ENCODE measurements at regions not wholly inside any gene's neighbourhood (a gene's known extent, or its start where the extent isn't known, plus 50 kb on each side); places are given as distances from the start of the nearest gene placed in this dataset.

- Histone ChIP-seq H3K27ac (ENCODE audit: extremely low read depth, low read depth, low read length) (no peak overlapping the region), H2AFZ (ENCODE audit: low read depth, low read length) (no peak overlapping the region), H3K4me1 (replicated peaks in 1 of 2; ENCODE audit: control insufficient read depth in 2 of 2, insufficient read depth in 2 of 2, low read length in 2 of 2) (no peaks in the 10 kb centered on the region), H3K36me3 (ENCODE audit: control insufficient read depth, insufficient read depth, low read length) (no peaks in the 10 kb centered on the region), H3K27me3 (ENCODE audit: control insufficient read depth in 2 of 2, insufficient read depth in 2 of 2, low read length in 2 of 2) (no peaks in the 10 kb centered on the region), H3K9ac (ENCODE audit: insufficient read depth in 1 of 2, low read depth in 2 of 2, low read length in 2 of 2) (no peak overlapping the region), H3K4me2 (ENCODE audit: insufficient read depth, low read length) (no peak overlapping the region), H3K79me2 (ENCODE audit: control insufficient read depth, insufficient read depth, low read length) (no peaks in the 10 kb centered on the region), H4K20me1 (replicated peaks; ENCODE audit: control insufficient read depth, insufficient read depth, low read length) (no peaks in the 10 kb centered on the region), H3K9me3 (replicated peaks; ENCODE audit: control insufficient read depth, insufficient read depth, low read depth, low read length) (no peaks in the 10 kb centered on the region), H3K9me1 (ENCODE audit: control insufficient read depth, insufficient read depth, low read length) (no peaks in the 10 kb centered on the region), H3K4me3 (no peak overlapping the region)
- in situ Hi-C loops (cut with MboI) = loop anchor here (25.0 kb wide), 1 partner anchor 792 kb away; no protein-coding TSS in a partner anchor
- no peak for FAIRE-seq
- no peak for ATAC-seq
- POLR2A ChIA-PET = no interaction called here
- DNase-seq (ENCODE audit: extremely low read depth in 1 of 4, low spot score in 3 of 4) = no peak
- 4% methylated on average over 2 of the region's 2 CpGs for WGBS (ENCODE audit: insufficient coverage, low coverage, missing lambda C conversion rate)
- CTCF ChIA-PET (ENCODE audit: low intra/inter-chr PET ratio) = no interaction called here
- TF ChIP-seq SOX6 (IDR thresholded peaks at IDR 0.05) (no peak), TCF7L2 (IDR thresholded peaks at IDR 0.05; ENCODE audit: low read depth, low read length) (no peak), ZBTB34 (CRISPR knock-in tag; IDR thresholded peaks at IDR 0.05) (no peak), SMARCB1 (IDR thresholded peaks at IDR 0.05; ENCODE audit: insufficient read length, low read depth) (no peak), IRF9 (tag; IDR thresholded peaks at IDR 0.05) (no peak)
- BruUV-seq (replicated peaks) = no TSS peak
- intact Hi-C loops (cut with micrococcal nuclease) = no loop called here
Measured at GRCh38 chr10:123595661-123596060, 70.5 kb upstream of the GPR26 start.
